HEK293 (cell line): ENCODE measurements at regions not wholly inside any gene's neighbourhood (a gene's known extent, or its start where the extent isn't known, plus 50 kb on each side); places are given as distances from the start of the nearest gene placed in this dataset.

Experiments used
- SP7 ChIP-seq: fragments of 450-650 bp; formaldehyde crosslinking; IDR thresholded peaks from 2 replicates; pipeline ENCODE4 v1.5.1; 2016; ENCODE audit warnings: missing biosample characterization, missing genetic modification characterization
- TCF7L2 ChIP-seq: IDR thresholded peaks from 2 replicates; pipeline ENCODE4 v1.6.1; 2011; ENCODE audit warnings: low read depth, mild to moderate bottlenecking, inconsistent platforms, low read length, moderate library complexity, borderline replicate concordance
- YY1 ChIP-seq: fragments of 450-650 bp; formaldehyde crosslinking; IDR thresholded peaks from 2 replicates; pipeline ENCODE4 v1.5.1; 2018; ENCODE audit warnings: missing biosample characterization, missing genetic modification characterization
- ZBTB1 ChIP-seq: fragments of 450-650 bp; formaldehyde crosslinking; IDR thresholded peaks from 2 replicates; pipeline ENCODE4 v1.5.1; 2016; ENCODE audit warnings: missing biosample characterization, missing genetic modification characterization
- ZBTB17 ChIP-seq: fragments of 450-650 bp; formaldehyde crosslinking; IDR thresholded peaks from 2 replicates; pipeline ENCODE4 v1.5.1; 2016; ENCODE audit warnings: missing biosample characterization, missing genetic modification characterization
- ZNF140 ChIP-seq: fragments of 450-650 bp; formaldehyde crosslinking; IDR thresholded peaks from 2 replicates; pipeline ENCODE4 v1.5.1; 2016; ENCODE audit warnings: missing biosample characterization, missing genetic modification characterization
- ZNF175 ChIP-seq: fragments of 450-650 bp; formaldehyde crosslinking; IDR thresholded peaks from 2 replicates; pipeline ENCODE4 v1.5.1; 2016; ENCODE audit warnings: missing biosample characterization, missing genetic modification characterization
- ZNF274 ChIP-seq, 2 experiments: fragments of 200-500 bp in 1 of 2; fragments of 450-650 bp in 1 of 2; sonication (Bioruptor generic) in 1 of 2; formaldehyde crosslinking in 1 of 2; IDR thresholded peaks; 2 replicates each; pipeline versions ENCODE4 v1.5.1 to v1.6.1; 2014 to 2016; ENCODE audit warnings: borderline replicate concordance in 1 of 2, inconsistent platforms in 1 of 2, low read length in 1 of 2, missing biosample characterization in 1 of 2, missing genetic modification characterization in 1 of 2
- TF ChIP-seq, protein P1 (sequence below): fragments of 450-650 bp; formaldehyde crosslinking; IDR thresholded peaks from 2 replicates; pipeline ENCODE4 v1.5.1; 2016; ENCODE audit warnings: missing biosample characterization, missing genetic modification characterization
- TF ChIP-seq, protein P2 (sequence below): fragments of 450-650 bp; formaldehyde crosslinking; IDR thresholded peaks from 2 replicates; pipeline ENCODE4 v1.5.1; 2016; ENCODE audit warnings: missing biosample characterization, missing genetic modification characterization
- TF ChIP-seq, protein P3 (sequence below): fragments of 450-650 bp; formaldehyde crosslinking; IDR thresholded peaks from 2 replicates; pipeline ENCODE4 v1.5.1; 2016; ENCODE audit warnings: missing biosample characterization, missing genetic modification characterization
- TF ChIP-seq, protein P4 (sequence below): fragments of 450-650 bp; formaldehyde crosslinking; optimal IDR thresholded peaks from 2 replicates; pipeline ENCODE3; 2016; ENCODE audit warnings: missing biosample characterization, mild to moderate bottlenecking, missing genetic modification characterization
- TF ChIP-seq, protein P5 (sequence below): fragments of 450-650 bp; formaldehyde crosslinking; IDR thresholded peaks from 2 replicates; pipeline ENCODE4; 2016; ENCODE audit warnings: missing biosample characterization, missing genetic modification characterization

DNA sequence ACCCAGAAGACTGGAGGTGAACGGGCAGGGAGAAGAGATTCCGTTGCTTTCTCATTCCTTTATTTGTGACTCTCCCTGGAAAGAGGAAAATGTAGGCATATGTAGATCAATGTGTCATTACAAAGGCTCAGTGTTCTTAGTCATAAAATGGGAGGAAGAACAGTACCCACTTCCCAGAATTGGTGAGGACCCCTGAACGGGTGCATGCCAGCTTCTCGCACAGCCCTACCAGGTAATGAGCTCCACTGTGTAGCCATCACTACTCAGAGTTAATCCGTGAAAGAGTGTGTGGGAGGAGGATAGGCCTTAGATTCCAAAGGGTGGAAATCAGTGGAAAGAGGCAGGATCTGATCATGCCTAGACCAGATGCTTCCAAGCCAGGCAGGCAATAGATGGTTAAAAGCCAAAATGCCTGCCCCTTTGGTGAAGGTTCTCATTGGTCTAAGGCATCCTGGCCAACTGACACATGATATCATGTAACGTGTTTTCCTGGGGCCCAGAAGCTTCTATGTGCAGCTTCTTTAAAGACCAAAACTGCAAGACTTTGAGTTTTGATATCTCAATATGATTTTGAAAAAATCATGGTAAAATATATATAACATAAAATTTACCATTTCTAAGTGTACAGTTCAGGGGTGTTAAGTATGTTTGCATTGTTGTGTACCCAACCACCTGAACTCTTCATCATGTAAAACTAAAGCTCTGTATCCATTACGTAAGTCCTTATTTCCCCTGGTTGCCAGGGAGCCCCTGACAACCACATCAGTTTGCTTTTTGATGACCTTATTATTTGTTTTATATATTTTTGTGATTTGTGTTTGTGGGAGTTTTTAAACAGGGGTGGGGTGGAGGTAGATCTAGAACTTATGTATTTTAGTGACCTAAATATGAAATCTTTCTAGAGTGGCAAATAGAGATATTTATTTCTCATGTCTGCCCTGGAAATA lies 402.2 kb upstream of the CFAP20DC start:
- TF ChIP-seq ZNF175 (no peak), TCF7L2 (no peak), YY1 (tag by site-specific recombination) (no peak), ZBTB17 (tag by site-specific recombination) (no peak), SP7 (no peak), ZBTB1 (tag by site-specific recombination) (no peak), ZNF140 (tag by site-specific recombination) (no peak), ZNF274 (IDR thresholded peaks at IDR 0.05; ENCODE audit: low read length) (no peak), ZNF274 (tag by site-specific recombination; IDR thresholded peaks at IDR 0.05; ENCODE audit: borderline replicate concordance) (no peak)
- TF ChIP-seq, protein P1, sequence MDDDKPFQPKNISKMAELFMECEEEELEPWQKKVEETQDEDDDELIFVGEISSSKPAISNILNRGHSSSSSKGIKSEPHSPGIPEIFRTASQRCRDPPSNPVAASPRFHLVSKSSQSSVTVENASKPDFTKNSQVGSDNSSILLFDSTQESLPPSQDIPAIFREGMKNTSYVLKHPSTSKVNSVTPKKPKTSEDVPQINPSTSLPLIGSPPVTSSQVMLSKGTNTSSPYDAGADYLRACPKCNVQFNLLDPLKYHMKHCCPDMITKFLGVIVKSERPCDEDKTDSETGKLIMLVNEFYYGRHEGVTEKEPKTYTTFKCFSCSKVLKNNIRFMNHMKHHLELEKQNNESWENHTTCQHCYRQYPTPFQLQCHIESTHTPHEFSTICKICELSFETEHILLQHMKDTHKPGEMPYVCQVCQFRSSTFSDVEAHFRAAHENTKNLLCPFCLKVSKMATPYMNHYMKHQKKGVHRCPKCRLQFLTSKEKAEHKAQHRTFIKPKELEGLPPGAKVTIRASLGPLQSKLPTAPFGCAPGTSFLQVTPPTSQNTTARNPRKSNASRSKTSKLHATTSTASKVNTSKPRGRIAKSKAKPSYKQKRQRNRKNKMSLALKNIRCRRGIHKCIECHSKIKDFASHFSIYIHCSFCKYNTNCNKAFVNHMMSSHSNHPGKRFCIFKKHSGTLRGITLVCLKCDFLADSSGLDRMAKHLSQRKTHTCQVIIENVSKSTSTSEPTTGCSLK (tag by site-specific recombination): no peak
- TF ChIP-seq, protein P2, sequence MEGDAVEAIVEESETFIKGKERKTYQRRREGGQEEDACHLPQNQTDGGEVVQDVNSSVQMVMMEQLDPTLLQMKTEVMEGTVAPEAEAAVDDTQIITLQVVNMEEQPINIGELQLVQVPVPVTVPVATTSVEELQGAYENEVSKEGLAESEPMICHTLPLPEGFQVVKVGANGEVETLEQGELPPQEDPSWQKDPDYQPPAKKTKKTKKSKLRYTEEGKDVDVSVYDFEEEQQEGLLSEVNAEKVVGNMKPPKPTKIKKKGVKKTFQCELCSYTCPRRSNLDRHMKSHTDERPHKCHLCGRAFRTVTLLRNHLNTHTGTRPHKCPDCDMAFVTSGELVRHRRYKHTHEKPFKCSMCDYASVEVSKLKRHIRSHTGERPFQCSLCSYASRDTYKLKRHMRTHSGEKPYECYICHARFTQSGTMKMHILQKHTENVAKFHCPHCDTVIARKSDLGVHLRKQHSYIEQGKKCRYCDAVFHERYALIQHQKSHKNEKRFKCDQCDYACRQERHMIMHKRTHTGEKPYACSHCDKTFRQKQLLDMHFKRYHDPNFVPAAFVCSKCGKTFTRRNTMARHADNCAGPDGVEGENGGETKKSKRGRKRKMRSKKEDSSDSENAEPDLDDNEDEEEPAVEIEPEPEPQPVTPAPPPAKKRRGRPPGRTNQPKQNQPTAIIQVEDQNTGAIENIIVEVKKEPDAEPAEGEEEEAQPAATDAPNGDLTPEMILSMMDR: no peak
- TF ChIP-seq, protein P3, sequence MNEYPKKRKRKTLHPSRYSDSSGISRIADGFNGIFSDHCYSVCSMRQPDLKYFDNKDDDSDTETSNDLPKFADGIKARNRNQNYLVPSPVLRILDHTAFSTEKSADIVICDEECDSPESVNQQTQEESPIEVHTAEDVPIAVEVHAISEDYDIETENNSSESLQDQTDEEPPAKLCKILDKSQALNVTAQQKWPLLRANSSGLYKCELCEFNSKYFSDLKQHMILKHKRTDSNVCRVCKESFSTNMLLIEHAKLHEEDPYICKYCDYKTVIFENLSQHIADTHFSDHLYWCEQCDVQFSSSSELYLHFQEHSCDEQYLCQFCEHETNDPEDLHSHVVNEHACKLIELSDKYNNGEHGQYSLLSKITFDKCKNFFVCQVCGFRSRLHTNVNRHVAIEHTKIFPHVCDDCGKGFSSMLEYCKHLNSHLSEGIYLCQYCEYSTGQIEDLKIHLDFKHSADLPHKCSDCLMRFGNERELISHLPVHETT (tag by site-specific recombination): no peak
- TF ChIP-seq, protein P4, sequence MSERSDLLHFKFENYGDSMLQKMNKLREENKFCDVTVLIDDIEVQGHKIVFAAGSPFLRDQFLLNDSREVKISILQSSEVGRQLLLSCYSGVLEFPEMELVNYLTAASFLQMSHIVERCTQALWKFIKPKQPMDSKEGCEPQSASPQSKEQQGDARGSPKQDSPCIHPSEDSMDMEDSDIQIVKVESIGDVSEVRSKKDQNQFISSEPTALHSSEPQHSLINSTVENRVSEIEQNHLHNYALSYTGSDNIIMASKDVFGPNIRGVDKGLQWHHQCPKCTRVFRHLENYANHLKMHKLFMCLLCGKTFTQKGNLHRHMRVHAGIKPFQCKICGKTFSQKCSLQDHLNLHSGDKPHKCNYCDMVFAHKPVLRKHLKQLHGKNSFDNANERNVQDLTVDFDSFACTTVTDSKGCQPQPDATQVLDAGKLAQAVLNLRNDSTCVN (tag by site-specific recombination): no peak
- TF ChIP-seq, protein P5, sequence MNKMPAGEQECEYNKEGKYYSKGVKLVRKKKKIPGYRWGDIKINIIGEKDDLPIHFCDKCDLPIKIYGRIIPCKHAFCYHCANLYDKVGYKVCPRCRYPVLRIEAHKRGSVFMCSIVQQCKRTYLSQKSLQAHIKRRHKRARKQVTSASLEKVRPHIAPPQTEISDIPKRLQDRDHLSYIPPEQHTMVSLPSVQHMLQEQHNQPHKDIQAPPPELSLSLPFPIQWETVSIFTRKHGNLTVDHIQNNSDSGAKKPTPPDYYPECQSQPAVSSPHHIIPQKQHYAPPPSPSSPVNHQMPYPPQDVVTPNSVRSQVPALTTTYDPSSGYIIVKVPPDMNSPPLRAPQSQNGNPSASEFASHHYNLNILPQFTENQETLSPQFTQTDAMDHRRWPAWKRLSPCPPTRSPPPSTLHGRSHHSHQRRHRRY (tag by site-specific recombination): no peak
